Nephron (organoid): ENCODE measurements at regions not wholly inside any gene's neighbourhood (a gene's known extent, or its start where the extent isn't known, plus 50 kb on each side); places are given as distances from the start of the nearest gene placed in this dataset.
A peak's percentile ranks its signal among the peaks of the same experiment; 100 is the strongest.

Experiments used
- H3K27ac Mint-ChIP-seq, 3 experiments: 2 replicates each; pipeline ENCODE4 v1.8.0; 2020; ENCODE audit warnings: mixed read lengths in 3 of 3, mild to moderate bottlenecking in 2 of 3, moderate library complexity in 1 of 3
- H3K27me3 Mint-ChIP-seq: 2 replicates; pipeline ENCODE4 v1.8.0; 2021; ENCODE audit warnings: low read depth, mild to moderate bottlenecking, moderate library complexity, mixed read lengths
- H3K36me3 Mint-ChIP-seq: 2 replicates; pipeline ENCODE4 v1.8.0; 2020; ENCODE audit warnings: low read depth, mixed read lengths
- H3K4me1 Mint-ChIP-seq: 2 replicates; pipeline ENCODE4 v1.8.0; 2020; ENCODE audit warnings: mixed read lengths
- H3K4me3 Mint-ChIP-seq, 3 experiments: 2 replicates each; pipeline ENCODE4 v1.8.0; 2020; ENCODE audit warnings: mild to moderate bottlenecking in 3 of 3, mixed read lengths in 3 of 3, moderate library complexity in 2 of 3
- H3K9me3 Mint-ChIP-seq: 2 replicates; pipeline ENCODE4 v1.8.0; 2020; ENCODE audit warnings: mixed read lengths
- TF ChIP-seq, protein P1 (sequence below), 3 experiments: fragments of 200-600 bp; sonication (generic); IDR thresholded peaks; one replicate each; pipeline ENCODE4 v1.5.0; 2021; ENCODE audit warnings: antibody characterized with exemption in 3 of 3; ENCODE audit not compliant: unreplicated experiment in 3 of 3

DNA sequence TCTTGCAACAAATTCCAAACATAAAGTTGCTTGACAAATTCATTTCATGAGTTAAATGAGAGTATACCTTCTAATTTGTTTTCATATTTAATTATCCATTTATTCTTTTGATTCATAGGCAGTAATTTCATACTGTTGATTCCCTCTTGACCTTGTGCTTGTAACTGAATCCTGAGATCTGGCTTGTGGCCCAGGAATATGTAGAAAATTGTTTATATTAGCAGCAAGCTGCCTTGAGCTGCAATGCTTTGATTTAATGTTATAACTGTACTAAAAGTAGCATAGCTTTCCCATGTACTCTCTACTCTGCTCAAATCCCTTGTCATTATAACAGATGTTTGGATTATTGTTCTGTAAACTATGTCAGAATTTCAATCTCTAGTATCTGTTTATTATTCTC lies 780.7 kb downstream of the NR2F1-AS1 start:
- peaks cover 26% of the 10 kb centered on the region for H3K4me1 Mint-ChIP-seq
- TF ChIP-seq, protein P1, sequence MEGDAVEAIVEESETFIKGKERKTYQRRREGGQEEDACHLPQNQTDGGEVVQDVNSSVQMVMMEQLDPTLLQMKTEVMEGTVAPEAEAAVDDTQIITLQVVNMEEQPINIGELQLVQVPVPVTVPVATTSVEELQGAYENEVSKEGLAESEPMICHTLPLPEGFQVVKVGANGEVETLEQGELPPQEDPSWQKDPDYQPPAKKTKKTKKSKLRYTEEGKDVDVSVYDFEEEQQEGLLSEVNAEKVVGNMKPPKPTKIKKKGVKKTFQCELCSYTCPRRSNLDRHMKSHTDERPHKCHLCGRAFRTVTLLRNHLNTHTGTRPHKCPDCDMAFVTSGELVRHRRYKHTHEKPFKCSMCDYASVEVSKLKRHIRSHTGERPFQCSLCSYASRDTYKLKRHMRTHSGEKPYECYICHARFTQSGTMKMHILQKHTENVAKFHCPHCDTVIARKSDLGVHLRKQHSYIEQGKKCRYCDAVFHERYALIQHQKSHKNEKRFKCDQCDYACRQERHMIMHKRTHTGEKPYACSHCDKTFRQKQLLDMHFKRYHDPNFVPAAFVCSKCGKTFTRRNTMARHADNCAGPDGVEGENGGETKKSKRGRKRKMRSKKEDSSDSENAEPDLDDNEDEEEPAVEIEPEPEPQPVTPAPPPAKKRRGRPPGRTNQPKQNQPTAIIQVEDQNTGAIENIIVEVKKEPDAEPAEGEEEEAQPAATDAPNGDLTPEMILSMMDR (IDR thresholded peaks at IDR 0.05; ENCODE audit: unreplicated experiment in 3 of 3) = no peak
- H3K27ac Mint-ChIP-seq = peak overlapping the region; percentile 35 to 70 (median 51)
- peaks cover 8% of the 10 kb centered on the region for H3K27me3 Mint-ChIP-seq
- peaks cover under 1% of the 10 kb centered on the region for H3K36me3 Mint-ChIP-seq
- peak overlapping the region in 1 of 3 experiments; percentile 0 for H3K4me3 Mint-ChIP-seq
- peaks cover 16% of the 10 kb centered on the region for H3K9me3 Mint-ChIP-seq

DNA sequence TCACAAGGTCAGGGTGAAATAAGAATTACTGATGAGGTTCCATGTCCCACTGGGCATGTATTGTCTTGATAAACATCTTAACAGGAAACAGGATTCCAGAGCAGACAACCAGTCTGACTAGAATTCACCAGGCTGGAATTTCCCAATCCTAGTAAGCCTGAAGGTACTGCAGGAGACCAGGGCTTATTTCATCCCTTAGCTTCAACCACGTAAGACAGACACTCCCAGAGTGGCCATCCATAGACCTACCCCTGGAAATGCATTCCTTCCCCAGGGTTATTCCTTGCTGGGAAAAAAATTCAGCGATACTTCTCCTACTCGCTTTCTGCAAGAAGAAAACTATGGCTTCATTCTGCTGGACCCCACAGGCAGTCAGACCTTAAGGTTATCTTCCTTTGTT lies 785.4 kb downstream of the NR2F1-AS1 start:
- Mint-ChIP-seq H3K4me3 (no peak overlapping the region), H3K27me3 (no peaks in the 10 kb centered on the region)

DNA sequence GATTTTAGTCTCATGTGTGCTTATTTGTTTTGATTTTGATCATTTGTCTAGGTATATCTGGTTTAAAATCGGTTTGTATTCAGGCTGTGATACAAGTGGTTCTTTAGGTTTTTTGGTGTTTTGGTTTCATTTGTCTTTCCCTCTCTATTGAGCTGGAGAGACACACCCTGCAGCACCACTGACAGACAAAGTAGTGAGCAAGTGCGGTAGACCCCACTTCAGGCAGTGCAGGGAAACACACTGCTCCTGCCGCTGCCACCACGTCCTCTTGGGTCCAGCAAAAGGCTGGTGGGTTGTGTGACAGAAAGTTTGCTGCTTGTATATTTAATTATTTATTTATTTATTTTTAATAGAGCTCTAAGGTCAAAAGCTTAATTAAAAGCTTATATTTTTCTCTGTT lies 801.0 kb downstream of the NR2F1-AS1 start:
- H3K27me3 Mint-ChIP-seq = peaks cover 3% of the 10 kb centered on the region
- no peaks in the 10 kb centered on the region for H3K36me3 Mint-ChIP-seq

More for the DNA sequence above, 785.4 kb downstream of the NR2F1-AS1 start:
- H3K36me3 Mint-ChIP-seq = peaks cover 22% of the 10 kb centered on the region
- TF ChIP-seq, protein P1 (IDR thresholded peaks at IDR 0.05; ENCODE audit: unreplicated experiment in 3 of 3) = no peak
- no peak overlapping the region for H3K27ac Mint-ChIP-seq
- peaks cover 10% of the 10 kb centered on the region for H3K4me1 Mint-ChIP-seq
- H3K9me3 Mint-ChIP-seq = peaks cover 46% of the 10 kb centered on the region

DNA sequence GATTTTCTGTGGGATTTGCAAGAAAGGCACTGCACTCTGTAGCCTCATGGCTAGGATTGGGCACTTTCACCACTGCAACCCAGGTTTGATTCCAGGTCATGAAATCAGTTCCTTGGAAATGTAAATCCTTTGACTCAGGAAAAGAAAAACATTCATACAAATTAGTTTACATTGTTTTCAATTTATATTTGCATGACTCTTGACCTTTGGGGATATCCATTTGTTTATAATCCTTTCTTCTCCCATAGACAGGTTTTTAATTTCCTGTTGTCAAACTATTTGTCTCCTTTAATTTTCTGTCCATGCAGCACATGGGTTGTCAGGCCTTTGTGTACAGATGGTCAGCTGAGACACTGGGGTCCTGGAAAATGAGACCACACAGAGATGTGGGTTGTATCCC lies 801.5 kb downstream of the NR2F1-AS1 start:
- Mint-ChIP-seq H3K27ac (no peak overlapping the region), H3K36me3 (no peaks in the 10 kb centered on the region), H3K9me3 (no peaks in the 10 kb centered on the region), H3K4me3 (no peak overlapping the region), H3K27me3 (peaks cover 3% of the 10 kb centered on the region), H3K4me1 (peaks cover 4% of the 10 kb centered on the region)
- TF ChIP-seq, protein P1 (IDR thresholded peaks at IDR 0.05; ENCODE audit: unreplicated experiment in 3 of 3) = no peak

More for the DNA sequence above, 801.0 kb downstream of the NR2F1-AS1 start:
- Mint-ChIP-seq H3K4me1 (peaks cover 4% of the 10 kb centered on the region), H3K4me3 (no peak overlapping the region), H3K9me3 (peaks cover 3% of the 10 kb centered on the region), H3K27ac (no peak overlapping the region)
- TF ChIP-seq, protein P1 (IDR thresholded peaks at IDR 0.05; ENCODE audit: unreplicated experiment in 3 of 3) = no peak

DNA sequence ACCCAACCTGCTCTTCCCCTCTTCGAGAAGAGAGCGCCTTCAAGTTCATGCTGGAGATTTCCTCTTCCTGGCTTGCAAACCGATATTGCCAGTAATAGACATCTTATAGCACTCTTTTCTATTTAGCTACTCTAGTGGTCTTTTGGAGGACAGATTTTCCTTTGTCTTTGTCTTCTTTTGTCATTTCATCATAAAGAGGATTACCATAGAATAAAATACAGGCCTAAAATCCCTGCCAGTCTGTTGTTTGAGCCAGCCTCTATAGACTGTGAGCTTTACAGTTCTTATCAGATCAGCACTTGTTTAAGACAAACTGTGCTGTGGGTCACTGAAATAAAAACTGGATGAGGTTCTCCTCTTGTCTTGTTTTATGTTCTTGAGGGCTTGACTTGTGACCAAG lies 802.8 kb downstream of the NR2F1-AS1 start:
- H3K27ac Mint-ChIP-seq = peak overlapping the region in 1 of 3 experiments; percentile 35
- H3K36me3 Mint-ChIP-seq = no peaks in the 10 kb centered on the region
- H3K9me3 Mint-ChIP-seq = no peaks in the 10 kb centered on the region
- H3K4me3 Mint-ChIP-seq = no peak overlapping the region
- peaks cover 3% of the 10 kb centered on the region for H3K27me3 Mint-ChIP-seq
- peaks cover 4% of the 10 kb centered on the region for H3K4me1 Mint-ChIP-seq
- TF ChIP-seq, protein P1 (IDR thresholded peaks at IDR 0.05; ENCODE audit: unreplicated experiment in 3 of 3) = no peak

DNA sequence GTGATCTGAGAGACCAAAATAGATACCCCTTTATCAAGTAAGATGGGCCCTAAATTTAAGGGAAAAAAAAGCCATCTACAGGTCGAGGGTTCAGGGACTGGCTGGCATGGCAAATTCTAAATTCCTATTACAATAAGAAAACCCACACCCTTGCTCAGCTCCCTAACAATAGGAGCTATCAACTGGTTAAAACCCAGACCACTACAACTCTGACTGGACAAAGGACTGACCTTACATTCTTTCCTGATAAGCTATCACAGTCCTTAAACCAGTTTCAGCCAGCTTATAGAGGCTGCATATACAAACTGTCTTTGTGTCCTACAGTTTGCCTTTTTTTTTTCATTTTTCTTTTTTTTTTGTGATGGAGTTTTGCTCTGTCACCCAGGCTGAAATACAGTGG lies 803.6 kb downstream of the NR2F1-AS1 start:
- Mint-ChIP-seq H3K27me3 (peaks cover 3% of the 10 kb centered on the region), H3K4me1 (peaks cover 4% of the 10 kb centered on the region), H3K4me3 (no peak overlapping the region), H3K27ac (no peak overlapping the region), H3K9me3 (no peaks in the 10 kb centered on the region), H3K36me3 (no peaks in the 10 kb centered on the region)
- TF ChIP-seq, protein P1 (IDR thresholded peaks at IDR 0.05; ENCODE audit: unreplicated experiment in 3 of 3) = no peak
